Neural progenitor cell (in vitro differentiated cells): ENCODE measurements at regions not wholly inside any gene's neighbourhood (a gene's known extent, or its start where the extent isn't known, plus 50 kb on each side); places are given as distances from the start of the nearest gene placed in this dataset.
A peak's percentile ranks its signal among the peaks of the same experiment; 100 is the strongest.

Experiments used
- DNase-seq: peaks from one replicate; pipeline ENCODE4 v3.0.0-alpha.2; 2016; ENCODE audit warnings: low spot score
- H2AFZ ChIP-seq: fragments of 200-600 bp; sonication (generic); replicated peaks from 2 replicates; pipeline ENCODE4 v1.6.1; 2016; ENCODE audit warnings: antibody characterized with exemption
- H3F3A ChIP-seq: fragments of 200-600 bp; sonication (generic); 2 replicates; pipeline ENCODE4 v1.6.1; 2016; ENCODE audit warnings: antibody characterized with exemption, low read depth
- H3K27ac ChIP-seq: fragments of 200-600 bp; sonication (generic); 2 replicates; pipeline ENCODE4 v1.5.1; 2016; ENCODE audit warnings: mild to moderate bottlenecking
- H3K27me3 ChIP-seq: fragments of 200-600 bp; sonication (generic); 2 replicates; pipeline ENCODE4 v1.6.1; 2016; ENCODE audit warnings: mild to moderate bottlenecking, moderate library complexity
- H3K36me3 ChIP-seq: fragments of 200-600 bp; sonication (generic); 2 replicates; pipeline ENCODE4 v1.5.1; 2016
- H3K4me1 ChIP-seq: fragments of 200-600 bp; sonication (generic); 2 replicates; pipeline ENCODE4 v1.6.1; 2016; ENCODE audit warnings: mixed run types
- H3K4me2 ChIP-seq: fragments of 200-600 bp; sonication (generic); 2 replicates; pipeline ENCODE4 v1.6.1; 2016
- H3K4me3 ChIP-seq: fragments of 200-600 bp; sonication (generic); 2 replicates; pipeline ENCODE4 v1.5.1; 2016
- H3K79me2 ChIP-seq: fragments of 200-600 bp; sonication (generic); 2 replicates; pipeline ENCODE4 v1.6.1; 2016; ENCODE audit warnings: low read depth
- H3K9ac ChIP-seq: fragments of 200-600 bp; sonication (generic); 2 replicates; pipeline ENCODE4 v1.6.1; 2016
- H3K9me3 ChIP-seq: fragments of 200-600 bp; sonication (generic); 2 replicates; pipeline ENCODE4 v1.5.1; 2016; ENCODE audit warnings: low read depth
- H4K20me1 ChIP-seq: fragments of 200-600 bp; sonication (generic); 2 replicates; pipeline ENCODE4 v1.6.1; 2016; ENCODE audit warnings: low read depth
- H3K27ac Mint-ChIP-seq: 3 replicates; pipeline ENCODE4 v1.8.0; 2021; ENCODE audit warnings: mixed read lengths
- H3K27me3 Mint-ChIP-seq: 2 replicates; pipeline ENCODE4 v1.8.0; 2022; ENCODE audit warnings: low read depth, mild to moderate bottlenecking, inconsistent platforms, moderate library complexity, mixed read lengths; ENCODE audit not compliant: insufficient read depth
- H3K36me3 Mint-ChIP-seq: 3 replicates; pipeline ENCODE4 v1.8.0; 2021; ENCODE audit warnings: mixed read lengths
- H3K4me1 Mint-ChIP-seq: 3 replicates; pipeline ENCODE4 v1.8.0; 2021; ENCODE audit warnings: mixed read lengths
- H3K4me3 Mint-ChIP-seq: 3 replicates; pipeline ENCODE4 v1.8.0; 2021; ENCODE audit warnings: mild to moderate bottlenecking, moderate library complexity, mixed read lengths
- H3K9me3 Mint-ChIP-seq: 3 replicates; pipeline ENCODE4 v1.8.0; 2020; ENCODE audit warnings: mixed read lengths
- CTCF ChIP-seq: fragments of 200-600 bp; sonication (generic); IDR thresholded peaks from 2 replicates; pipeline ENCODE4 v1.5.1; 2017; ENCODE audit warnings: antibody characterized with exemption, mild to moderate bottlenecking
- EZH2 ChIP-seq: fragments of 200-600 bp; sonication (generic); IDR thresholded peaks from 2 replicates; pipeline ENCODE4 v1.6.1; 2017; ENCODE audit warnings: antibody characterized with exemption, mild to moderate bottlenecking, moderate library complexity
- EZH2phosphoT487 ChIP-seq: fragments of 200-600 bp; sonication (generic); IDR thresholded peaks from 2 replicates; pipeline ENCODE4 v1.6.1; 2017; ENCODE audit warnings: antibody characterized with exemption

GRCh38 chr17:77756028-77756427, 202.5 kb upstream of the TNRC6C start:
- Histone ChIP-seq H3F3A (no peaks in the 10 kb centered on the region), H3K27me3 (no peaks in the 10 kb centered on the region), H2AFZ (no peak overlapping the region), H4K20me1 (no peaks in the 10 kb centered on the region), H3K36me3 (no peaks in the 10 kb centered on the region), H3K4me3 (no peak overlapping the region), H3K4me1 (peaks cover 10% of the 10 kb centered on the region), H3K79me2 (no peaks in the 10 kb centered on the region), H3K27ac (no peak overlapping the region), H3K4me2 (no peak overlapping the region), H3K9me3 (no peaks in the 10 kb centered on the region), H3K9ac (no peak overlapping the region)
- H3K36me3 Mint-ChIP-seq, result no peaks in the 10 kb centered on the region
- TF ChIP-seq EZH2 (no peak), CTCF (no peak), EZH2phosphoT487 (no peak)
- H3K4me3 Mint-ChIP-seq, result no peak overlapping the region
- H3K9me3 Mint-ChIP-seq, result peaks cover 14% of the 10 kb centered on the region
- H3K27me3 Mint-ChIP-seq, result peaks cover under 1% of the 10 kb centered on the region
- H3K4me1 Mint-ChIP-seq, result peaks cover 13% of the 10 kb centered on the region
- DNase-seq, result no peak
- no peak overlapping the region for H3K27ac Mint-ChIP-seq

- peaks cover 13% of the 10 kb centered on the region for H3K4me1 Mint-ChIP-seq
- peaks cover 2% of the 10 kb centered on the region for H3K27me3 Mint-ChIP-seq
- no peak overlapping the region for H3K4me3 ChIP-seq
Measured at GRCh38 chr17:77756846-77757560, 201.5 kb upstream of the TNRC6C start.

GRCh38 chr17:77757561-77757898, 201.0 kb upstream of the TNRC6C start:
- Mint-ChIP-seq H3K27me3 (peaks cover 4% of the 10 kb centered on the region), H3K9me3 (peaks cover 14% of the 10 kb centered on the region), H3K4me1 (peaks cover 13% of the 10 kb centered on the region), H3K27ac (no peak overlapping the region), H3K4me3 (no peak overlapping the region), H3K36me3 (no peaks in the 10 kb centered on the region)
- Histone ChIP-seq H3K9me3 (no peaks in the 10 kb centered on the region), H3K4me2 (no peak overlapping the region), H3K36me3 (no peaks in the 10 kb centered on the region), H3K4me1 (peaks cover 11% of the 10 kb centered on the region), H3K27me3 (no peaks in the 10 kb centered on the region), H3K27ac (no peak overlapping the region), H4K20me1 (no peaks in the 10 kb centered on the region), H3K79me2 (no peaks in the 10 kb centered on the region), H3K4me3 (no peak overlapping the region), H3F3A (no peaks in the 10 kb centered on the region), H2AFZ (no peak overlapping the region), H3K9ac (no peak overlapping the region)
- TF ChIP-seq EZH2 (no peak), EZH2phosphoT487 (no peak), CTCF (no peak)
- DNase-seq, result no peak

More at GRCh38 chr17:77756846-77757560, 201.5 kb upstream of the TNRC6C start:
- Histone ChIP-seq H3K27me3 (no peaks in the 10 kb centered on the region), H4K20me1 (no peaks in the 10 kb centered on the region), H3K4me1 (peaks cover 10% of the 10 kb centered on the region), H3K36me3 (no peaks in the 10 kb centered on the region), H3K4me2 (no peak overlapping the region), H3K9me3 (no peaks in the 10 kb centered on the region), H3K27ac (no peak overlapping the region), H3K79me2 (no peaks in the 10 kb centered on the region), H2AFZ (peak overlapping the region; percentile 19), H3F3A (no peaks in the 10 kb centered on the region), H3K9ac (no peak overlapping the region)
- TF ChIP-seq EZH2 (no peak), EZH2phosphoT487 (no peak), CTCF (no peak)
- no peak for DNase-seq
- Mint-ChIP-seq H3K27ac (no peak overlapping the region), H3K36me3 (no peaks in the 10 kb centered on the region), H3K4me3 (no peak overlapping the region), H3K9me3 (peaks cover 14% of the 10 kb centered on the region)
